A673 (cell line): ENCODE measurements at regions not wholly inside any gene's neighbourhood (a gene's known extent, or its start where the extent isn't known, plus 50 kb on each side); places are given as distances from the start of the nearest gene placed in this dataset.

Experiments used
- BruUV-seq: library from RNA; stranded (reverse); fragments of 400-500 nt; replicated peaks from 2 replicates; lab custom pipeline; 2021; lab: Mats Ljungman, UMichigan
- CTCF ChIA-PET: fragments of 300-600 bp; sonication (Branson Sonifier 250); formaldehyde crosslinking; loops from one replicate; lab custom pipeline; 2022; ENCODE audit warnings: antibody characterized with exemption; lab: Charles Lee
- POLR2A ChIA-PET: fragments of 300-600 bp; sonication (Branson Sonifier 250); formaldehyde crosslinking; loops from one replicate; lab custom pipeline; 2022; ENCODE audit warnings: antibody characterized with exemption; ENCODE audit not compliant: low non-redundant PET; lab: Charles Lee
- DNase-seq: peaks from one replicate; pipeline ENCODE4 v3.0.0-alpha.2; 2015; ENCODE audit warnings: low spot score
- H3K27ac ChIP-seq: fragments of 200-600 bp; sonication (generic); 2 replicates; pipeline ENCODE4 v1.5.1; 2016; ENCODE audit warnings: mixed run types, low read depth, mild to moderate bottlenecking, mixed read lengths, antibody characterized with exemption, low read length; ENCODE audit not compliant: poor library complexity, severe bottlenecking
- H3K27me3 ChIP-seq: fragments of 200-600 bp; sonication (generic); replicated peaks from 2 replicates; pipeline ENCODE4 v1.6.1; 2017; ENCODE audit warnings: mixed run types, low read depth, mild to moderate bottlenecking, mixed read lengths, antibody characterized with exemption, low read length; ENCODE audit not compliant: insufficient read depth, poor library complexity
- H3K36me3 ChIP-seq: fragments of 200-600 bp; sonication (generic); 2 replicates; pipeline ENCODE4 v1.6.1; 2016; ENCODE audit warnings: mixed run types, mild to moderate bottlenecking, mixed read lengths, antibody characterized with exemption, low read length; ENCODE audit not compliant: insufficient read depth, poor library complexity, severe bottlenecking
- H3K4me1 ChIP-seq: fragments of 200-600 bp; sonication (generic); 2 replicates; pipeline ENCODE4 v1.6.1; 2017; ENCODE audit warnings: mixed run types, mild to moderate bottlenecking, mixed read lengths, antibody characterized with exemption, low read length; ENCODE audit not compliant: insufficient read depth, poor library complexity, severe bottlenecking
- H3K4me3 ChIP-seq: fragments of 200-600 bp; sonication (generic); 2 replicates; pipeline ENCODE4 v1.5.1; 2016; ENCODE audit warnings: low read depth, mixed run types, mild to moderate bottlenecking, mixed read lengths, low read length; ENCODE audit not compliant: poor library complexity, severe bottlenecking
- H3K9me3 ChIP-seq: fragments of 200-600 bp; sonication (generic); 2 replicates; pipeline ENCODE4 v1.6.1; 2016; ENCODE audit warnings: mixed run types, low read depth, mild to moderate bottlenecking, mixed read lengths, antibody characterized with exemption, low read length; ENCODE audit not compliant: poor library complexity, severe bottlenecking
- EZH2 ChIP-seq: fragments of 200-600 bp; sonication (generic); IDR thresholded peaks from 2 replicates; pipeline ENCODE4 v1.6.1; 2017; ENCODE audit warnings: borderline replicate concordance, low read depth, mild to moderate bottlenecking, mixed read lengths, antibody characterized with exemption, low read length; ENCODE audit not compliant: poor library complexity, severe bottlenecking
- intact Hi-C: fragments of 100-400 bp; cut with micrococcal nuclease; formaldehyde crosslinking; loops from one replicate; pipeline ENCODE4 v1.10.0; 2022; ENCODE audit not compliant: unreplicated experiment
- TF ChIP-seq, protein P1 (sequence below): fragments of 300-800, 200-600 bp; sonication (generic); conservative IDR thresholded peaks from 2 replicates; pipeline ENCODE4 v1.5.1; 2017; ENCODE audit warnings: low read depth, mild to moderate bottlenecking, antibody characterized with exemption, low read length, moderate library complexity, mixed read lengths

DNA sequence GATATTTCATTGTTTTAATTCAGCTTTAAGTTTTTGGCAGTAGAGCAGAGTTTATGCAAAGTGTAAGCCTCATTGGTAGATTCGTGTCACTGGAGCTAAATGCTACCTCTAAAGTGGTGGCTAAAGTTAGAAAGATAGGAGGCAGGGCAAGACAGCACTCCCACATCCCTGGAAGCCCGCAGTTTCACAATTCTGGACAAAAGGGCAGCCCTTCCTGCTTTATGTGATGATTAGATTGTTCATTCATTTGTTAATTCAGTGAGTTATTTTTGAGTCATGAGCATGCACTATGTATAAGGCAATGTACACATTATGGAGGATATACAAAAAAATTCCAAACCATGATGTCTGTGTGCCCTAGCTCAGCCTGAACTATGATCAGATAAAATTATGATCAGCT is 52.1 kb upstream of the EIF3M start:
- intact Hi-C loops = no loop called here
- no TSS peak for BruUV-seq
- Histone ChIP-seq H3K9me3 (no peaks in the 10 kb centered on the region), H3K27me3 (no peaks in the 10 kb centered on the region), H3K27ac (no peak overlapping the region), H3K4me3 (no peak overlapping the region), H3K36me3 (no peaks in the 10 kb centered on the region), H3K4me1 (no peaks in the 10 kb centered on the region)
- no peak for TF ChIP-seq EZH2
- TF ChIP-seq, protein P1, sequence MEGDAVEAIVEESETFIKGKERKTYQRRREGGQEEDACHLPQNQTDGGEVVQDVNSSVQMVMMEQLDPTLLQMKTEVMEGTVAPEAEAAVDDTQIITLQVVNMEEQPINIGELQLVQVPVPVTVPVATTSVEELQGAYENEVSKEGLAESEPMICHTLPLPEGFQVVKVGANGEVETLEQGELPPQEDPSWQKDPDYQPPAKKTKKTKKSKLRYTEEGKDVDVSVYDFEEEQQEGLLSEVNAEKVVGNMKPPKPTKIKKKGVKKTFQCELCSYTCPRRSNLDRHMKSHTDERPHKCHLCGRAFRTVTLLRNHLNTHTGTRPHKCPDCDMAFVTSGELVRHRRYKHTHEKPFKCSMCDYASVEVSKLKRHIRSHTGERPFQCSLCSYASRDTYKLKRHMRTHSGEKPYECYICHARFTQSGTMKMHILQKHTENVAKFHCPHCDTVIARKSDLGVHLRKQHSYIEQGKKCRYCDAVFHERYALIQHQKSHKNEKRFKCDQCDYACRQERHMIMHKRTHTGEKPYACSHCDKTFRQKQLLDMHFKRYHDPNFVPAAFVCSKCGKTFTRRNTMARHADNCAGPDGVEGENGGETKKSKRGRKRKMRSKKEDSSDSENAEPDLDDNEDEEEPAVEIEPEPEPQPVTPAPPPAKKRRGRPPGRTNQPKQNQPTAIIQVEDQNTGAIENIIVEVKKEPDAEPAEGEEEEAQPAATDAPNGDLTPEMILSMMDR = no peak
- POLR2A ChIA-PET = no interaction called here
- no peak for DNase-seq
- CTCF ChIA-PET = interaction anchor here (0.5 to 0.6 kb wide), 2 partner anchors 198 to 1771 kb away, joined by 4 to 6 read pairs; no protein-coding TSS in a partner anchor

DNA sequence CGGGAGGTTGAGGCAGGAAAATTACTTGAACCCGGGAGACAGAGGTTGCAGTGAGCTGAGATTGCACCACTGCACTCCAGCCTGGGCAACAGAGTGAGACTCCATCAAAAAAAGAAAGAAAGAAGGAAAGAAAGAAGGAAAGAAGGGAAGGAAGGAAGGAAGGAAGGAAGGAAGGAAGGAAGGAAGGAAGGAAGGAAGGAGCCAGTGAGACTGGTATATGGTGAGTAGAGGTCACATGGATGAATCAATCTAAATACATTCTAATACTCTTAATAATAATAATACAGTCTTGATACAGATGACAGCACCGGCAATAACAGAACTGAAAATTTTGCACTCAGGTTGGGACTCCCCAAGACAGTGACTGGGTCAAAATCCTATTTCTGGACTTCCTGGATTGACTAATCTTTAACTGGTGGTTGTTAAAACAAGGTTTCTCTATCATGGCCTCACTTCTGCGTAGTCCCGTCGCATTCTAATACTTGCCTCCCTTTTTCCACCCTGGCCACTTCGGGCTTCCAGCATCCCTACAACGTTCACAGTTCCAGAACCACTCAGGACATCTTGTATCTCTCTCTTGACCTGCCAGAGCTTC is 53.5 kb upstream of the EIF3M start:
- CTCF ChIA-PET = no interaction called here
- H3K36me3 ChIP-seq = no peaks in the 10 kb centered on the region

DNA sequence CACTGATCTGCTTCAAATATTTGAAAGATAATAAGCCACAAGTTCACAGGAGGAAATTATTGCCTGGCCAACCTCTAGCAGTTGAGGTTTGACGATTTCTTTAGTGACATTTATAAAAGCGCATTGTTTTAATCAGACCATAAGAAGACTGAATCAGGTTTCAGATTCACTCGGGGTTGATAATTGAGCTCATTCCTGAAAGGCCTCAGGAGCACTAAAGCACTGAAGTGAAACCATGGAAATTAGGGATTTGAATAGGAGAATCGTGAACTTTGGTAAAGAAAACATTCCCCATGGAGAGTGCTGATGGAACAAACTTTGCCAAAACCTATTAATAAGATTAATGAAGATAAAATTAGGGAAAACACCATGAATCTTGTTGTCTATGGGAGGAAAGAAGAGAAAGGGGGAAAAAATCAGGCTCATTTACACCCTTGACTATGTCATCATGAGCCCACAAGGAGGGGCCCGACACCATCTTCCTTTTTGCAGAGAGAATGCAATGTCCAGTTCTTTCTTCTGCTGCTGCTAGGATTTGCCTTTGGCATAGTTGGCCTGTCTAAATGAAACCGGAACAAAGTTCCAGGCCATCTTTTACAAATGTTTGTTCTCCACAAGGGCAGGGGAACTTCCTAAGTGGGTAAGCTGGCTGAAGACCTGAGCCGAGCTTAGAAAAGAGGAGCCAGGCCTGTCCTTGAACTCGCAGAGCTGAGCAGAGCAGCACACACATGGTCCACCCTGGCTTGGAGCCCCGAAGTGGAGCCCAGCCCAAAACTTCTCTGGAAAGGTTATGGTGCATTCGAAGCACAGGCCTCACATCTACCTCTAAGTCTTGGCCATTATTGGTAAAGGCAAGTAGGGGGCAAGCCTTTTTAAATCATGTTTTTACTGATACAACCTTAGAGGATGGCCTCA is 56.1 kb upstream of the EIF3M start:
- intact Hi-C loops = no loop called here
- CTCF ChIA-PET = interaction anchor here (0.6 kb wide), 1 partner anchor 256 kb away, joined by 12 read pairs; no protein-coding TSS in a partner anchor

More for the DNA sequence above, 53.5 kb upstream of the EIF3M start:
- Histone ChIP-seq H3K9me3 (no peaks in the 10 kb centered on the region), H3K27me3 (no peaks in the 10 kb centered on the region), H3K4me1 (no peaks in the 10 kb centered on the region), H3K4me3 (no peak overlapping the region), H3K27ac (no peak overlapping the region)
- intact Hi-C loops = no loop called here
- no TSS peak for BruUV-seq
- POLR2A ChIA-PET = interaction anchor here (0.5 kb wide), 1 partner anchor 36 kb away, joined by 3 read pairs; no protein-coding TSS in a partner anchor
- no peak for TF ChIP-seq EZH2
- TF ChIP-seq, protein P1 = no peak
- DNase-seq = no peak

More for the DNA sequence above, 56.1 kb upstream of the EIF3M start:
- no peaks in the 10 kb centered on the region for H3K4me1 ChIP-seq
- no peak overlapping the region for H3K27ac ChIP-seq
- POLR2A ChIA-PET = no interaction called here
- no peak for DNase-seq
- H3K27me3 ChIP-seq = no peaks in the 10 kb centered on the region
- H3K4me3 ChIP-seq = no peak overlapping the region
- TF ChIP-seq, protein P1 = no peak
- no peak for TF ChIP-seq EZH2
- no peaks in the 10 kb centered on the region for H3K36me3 ChIP-seq
- no TSS peak for BruUV-seq
- H3K9me3 ChIP-seq = no peaks in the 10 kb centered on the region
